ENCODE measurements at regions not wholly inside any gene's neighbourhood (a gene's known extent, or its start where the extent isn't known, plus 50 kb on each side); places are given as distances from the start of the nearest gene placed in this dataset.

- TF ChIP-seq POLR2A (IDR thresholded peaks at IDR 0.05) (no peak), CTCF (IDR thresholded peaks at IDR 0.05) (no peak)
These were observed 582.3 kb downstream of the KCNH5 start for GRCh38 chr14:62462988-62463387.
